Neural cell (in vitro differentiated cells): ENCODE measurements at regions not wholly inside any gene's neighbourhood (a gene's known extent, or its start where the extent isn't known, plus 50 kb on each side); places are given as distances from the start of the nearest gene placed in this dataset.

Experiments used
- EP300 ChIP-seq: fragments of 450-650 bp; conservative IDR thresholded peaks from 2 replicates; pipeline ENCODE4 v1.6.1; 2014; ENCODE audit warnings: antibody characterized with exemption, mild to moderate bottlenecking, moderate library complexity; ENCODE audit not compliant: poor library complexity, severe bottlenecking
- TF ChIP-seq, protein P1 (sequence below): fragments of 450-650 bp; IDR thresholded peaks from 2 replicates; pipeline ENCODE4 v1.5.1; 2014; ENCODE audit warnings: antibody characterized with exemption, mild to moderate bottlenecking, moderate library complexity; ENCODE audit not compliant: poor library complexity, severe bottlenecking
- TF ChIP-seq, protein P2 (sequence below): IDR thresholded peaks from 2 replicates; pipeline ENCODE4 v1.6.1; 2012; ENCODE audit warnings: borderline replicate concordance

DNA sequence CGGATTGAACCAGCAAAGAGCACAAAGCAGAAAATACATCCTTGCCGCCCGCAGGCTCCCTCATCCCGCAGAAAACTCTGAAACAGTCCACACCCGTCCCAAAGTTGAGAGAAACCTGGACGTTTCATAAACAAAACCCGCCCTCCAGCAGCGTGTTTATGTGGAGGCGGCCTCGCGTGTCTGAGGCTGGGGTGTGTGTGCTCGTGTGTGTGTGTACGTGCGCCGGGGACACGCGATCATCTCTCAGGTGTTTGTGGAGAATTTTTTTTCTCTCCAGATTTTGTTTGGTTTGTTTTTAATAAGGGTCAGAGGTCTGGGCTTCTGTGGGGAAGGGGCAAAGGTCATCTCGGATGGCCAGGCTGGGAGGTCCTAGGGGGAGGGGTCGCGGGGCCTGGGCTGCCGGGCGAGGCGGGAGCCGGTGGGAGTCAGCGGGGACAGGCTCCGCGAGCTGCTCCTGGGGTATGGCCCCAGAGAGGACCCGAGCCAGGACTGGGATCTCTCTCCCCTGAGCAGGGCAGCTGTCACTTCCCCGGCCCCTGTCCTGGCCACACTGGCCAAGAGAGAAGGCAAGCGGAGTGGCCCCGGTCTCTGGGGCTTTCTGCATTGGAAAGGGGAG is 206.4 kb downstream of the C9orf50 start:
- no peak for TF ChIP-seq EP300
- TF ChIP-seq, protein P1, sequence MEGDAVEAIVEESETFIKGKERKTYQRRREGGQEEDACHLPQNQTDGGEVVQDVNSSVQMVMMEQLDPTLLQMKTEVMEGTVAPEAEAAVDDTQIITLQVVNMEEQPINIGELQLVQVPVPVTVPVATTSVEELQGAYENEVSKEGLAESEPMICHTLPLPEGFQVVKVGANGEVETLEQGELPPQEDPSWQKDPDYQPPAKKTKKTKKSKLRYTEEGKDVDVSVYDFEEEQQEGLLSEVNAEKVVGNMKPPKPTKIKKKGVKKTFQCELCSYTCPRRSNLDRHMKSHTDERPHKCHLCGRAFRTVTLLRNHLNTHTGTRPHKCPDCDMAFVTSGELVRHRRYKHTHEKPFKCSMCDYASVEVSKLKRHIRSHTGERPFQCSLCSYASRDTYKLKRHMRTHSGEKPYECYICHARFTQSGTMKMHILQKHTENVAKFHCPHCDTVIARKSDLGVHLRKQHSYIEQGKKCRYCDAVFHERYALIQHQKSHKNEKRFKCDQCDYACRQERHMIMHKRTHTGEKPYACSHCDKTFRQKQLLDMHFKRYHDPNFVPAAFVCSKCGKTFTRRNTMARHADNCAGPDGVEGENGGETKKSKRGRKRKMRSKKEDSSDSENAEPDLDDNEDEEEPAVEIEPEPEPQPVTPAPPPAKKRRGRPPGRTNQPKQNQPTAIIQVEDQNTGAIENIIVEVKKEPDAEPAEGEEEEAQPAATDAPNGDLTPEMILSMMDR, result no peak
- TF ChIP-seq, protein P2, sequence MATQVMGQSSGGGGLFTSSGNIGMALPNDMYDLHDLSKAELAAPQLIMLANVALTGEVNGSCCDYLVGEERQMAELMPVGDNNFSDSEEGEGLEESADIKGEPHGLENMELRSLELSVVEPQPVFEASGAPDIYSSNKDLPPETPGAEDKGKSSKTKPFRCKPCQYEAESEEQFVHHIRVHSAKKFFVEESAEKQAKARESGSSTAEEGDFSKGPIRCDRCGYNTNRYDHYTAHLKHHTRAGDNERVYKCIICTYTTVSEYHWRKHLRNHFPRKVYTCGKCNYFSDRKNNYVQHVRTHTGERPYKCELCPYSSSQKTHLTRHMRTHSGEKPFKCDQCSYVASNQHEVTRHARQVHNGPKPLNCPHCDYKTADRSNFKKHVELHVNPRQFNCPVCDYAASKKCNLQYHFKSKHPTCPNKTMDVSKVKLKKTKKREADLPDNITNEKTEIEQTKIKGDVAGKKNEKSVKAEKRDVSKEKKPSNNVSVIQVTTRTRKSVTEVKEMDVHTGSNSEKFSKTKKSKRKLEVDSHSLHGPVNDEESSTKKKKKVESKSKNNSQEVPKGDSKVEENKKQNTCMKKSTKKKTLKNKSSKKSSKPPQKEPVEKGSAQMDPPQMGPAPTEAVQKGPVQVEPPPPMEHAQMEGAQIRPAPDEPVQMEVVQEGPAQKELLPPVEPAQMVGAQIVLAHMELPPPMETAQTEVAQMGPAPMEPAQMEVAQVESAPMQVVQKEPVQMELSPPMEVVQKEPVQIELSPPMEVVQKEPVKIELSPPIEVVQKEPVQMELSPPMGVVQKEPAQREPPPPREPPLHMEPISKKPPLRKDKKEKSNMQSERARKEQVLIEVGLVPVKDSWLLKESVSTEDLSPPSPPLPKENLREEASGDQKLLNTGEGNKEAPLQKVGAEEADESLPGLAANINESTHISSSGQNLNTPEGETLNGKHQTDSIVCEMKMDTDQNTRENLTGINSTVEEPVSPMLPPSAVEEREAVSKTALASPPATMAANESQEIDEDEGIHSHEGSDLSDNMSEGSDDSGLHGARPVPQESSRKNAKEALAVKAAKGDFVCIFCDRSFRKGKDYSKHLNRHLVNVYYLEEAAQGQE, result no peak
